ENCODE measurements at regions not wholly inside any gene's neighbourhood (a gene's known extent, or its start where the extent isn't known, plus 50 kb on each side); places are given as distances from the start of the nearest gene placed in this dataset.

- POLR2A ChIA-PET, result no interaction called here
- Histone ChIP-seq H3K4me3 (replicated peaks in 1 of 3; ENCODE audit: insufficient read depth in 1 of 3, low read depth in 1 of 3, low read length in 3 of 3) (no peak overlapping the region), H3K9ac (replicated peaks; ENCODE audit: extremely low read depth, insufficient read depth, low read length) (no peak overlapping the region), H3K9me1 (replicated peaks; ENCODE audit: control insufficient read depth, extremely low read depth, insufficient read depth, low read length) (no peaks in the 10 kb centered on the region), H3K4me1 (ENCODE audit: control insufficient read depth, extremely low read depth, insufficient read depth, low read length) (no peaks in the 10 kb centered on the region), H3K9me3 (replicated peaks; ENCODE audit: control insufficient read depth, insufficient read depth, low read length) (no peaks in the 10 kb centered on the region), H3K79me2 (ENCODE audit: control insufficient read depth, insufficient read depth, low read length) (no peaks in the 10 kb centered on the region), H3K27ac (ENCODE audit: insufficient read depth, low read depth, low read length) (no peak overlapping the region), H3K36me3 (ENCODE audit: control insufficient read depth in 2 of 2, extremely low read depth in 1 of 2, insufficient read depth in 2 of 2, low read length in 2 of 2) (no peaks in the 10 kb centered on the region), H3K4me2 (ENCODE audit: insufficient read depth, low read length) (no peak overlapping the region), H4K20me1 (replicated peaks; ENCODE audit: control insufficient read depth, extremely low read depth, insufficient read depth, low read length) (no peaks in the 10 kb centered on the region), H3K27me3 (ENCODE audit: control insufficient read depth in 2 of 2, insufficient read depth in 2 of 2, low read length in 2 of 2) (no peaks in the 10 kb centered on the region), H2AFZ (ENCODE audit: low read depth, low read length) (no peak overlapping the region)
- no TSS peak for BruUV-seq (replicated peaks)
- dilution Hi-C loops (cut with MboI; ENCODE audit: extremely low pct_ligation_motif_present, low sequenced_read_pairs), result no loop called here
- TF ChIP-seq GATA2 (IDR thresholded peaks at IDR 0.05; ENCODE audit: insufficient read depth, insufficient read length, low read depth, low read length), result no peak
- TF ChIP-seq MYC (IDR thresholded peaks at IDR 0.05; ENCODE audit: low read depth, low read length), result no peak
- TF ChIP-seq FOS (IDR thresholded peaks at IDR 0.05; ENCODE audit: borderline replicate concordance, insufficient read depth, low read length), result no peak
- DNase-seq (ENCODE audit: low read depth, low spot score), result no peak
- CTCF ChIA-PET, result no interaction called here
- intact Hi-C loops (cut with micrococcal nuclease), result no loop called here
- FAIRE-seq, result peak; percentile 15
Measured at GRCh38 chr2:139124271-139124670, 344.1 kb upstream of the NXPH2 start.

DNA sequence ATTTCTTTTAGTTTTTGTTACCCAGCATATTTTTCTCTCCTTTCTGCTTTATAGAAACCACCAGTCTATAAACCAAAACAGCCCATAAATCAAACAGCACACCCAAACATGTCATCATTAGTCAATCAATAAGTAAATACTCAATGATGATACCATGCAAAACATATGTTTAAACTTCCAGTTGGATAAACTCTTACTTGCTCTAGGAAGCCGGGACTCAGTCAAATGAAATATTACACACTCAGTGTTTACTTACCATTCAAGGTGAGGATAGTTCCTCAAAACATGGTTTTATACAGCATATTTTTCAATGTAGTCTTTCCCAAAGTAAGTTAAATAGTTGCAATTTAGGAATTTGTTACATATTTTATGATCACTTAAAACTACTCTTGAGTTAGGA, 343.6 kb upstream of the NXPH2 start:
- no peak overlapping the region for H3K4me3 ChIP-seq (replicated peaks in 1 of 3; ENCODE audit: insufficient read depth in 1 of 3, low read depth in 1 of 3, low read length in 3 of 3)
- H3K9me3 ChIP-seq (replicated peaks; ENCODE audit: control insufficient read depth, insufficient read depth, low read length), result no peaks in the 10 kb centered on the region
- dilution Hi-C loops (cut with MboI; ENCODE audit: extremely low pct_ligation_motif_present, low sequenced_read_pairs), result no loop called here
- H3K4me2 ChIP-seq (ENCODE audit: insufficient read depth, low read length), result no peak overlapping the region
- H3K27me3 ChIP-seq (ENCODE audit: control insufficient read depth in 2 of 2, insufficient read depth in 2 of 2, low read length in 2 of 2), result no peaks in the 10 kb centered on the region
- ChIA-PET CTCF (no interaction called here), POLR2A (no interaction called here)
- H3K9me1 ChIP-seq (replicated peaks; ENCODE audit: control insufficient read depth, extremely low read depth, insufficient read depth, low read length), result no peaks in the 10 kb centered on the region
- no peaks in the 10 kb centered on the region for H3K36me3 ChIP-seq (ENCODE audit: control insufficient read depth in 2 of 2, extremely low read depth in 1 of 2, insufficient read depth in 2 of 2, low read length in 2 of 2)
- no peaks in the 10 kb centered on the region for H3K4me1 ChIP-seq (ENCODE audit: control insufficient read depth, extremely low read depth, insufficient read depth, low read length)
- no peak overlapping the region for H2AFZ ChIP-seq (ENCODE audit: low read depth, low read length)
- intact Hi-C loops (cut with micrococcal nuclease), result no loop called here
- no peaks in the 10 kb centered on the region for H4K20me1 ChIP-seq (replicated peaks; ENCODE audit: control insufficient read depth, extremely low read depth, insufficient read depth, low read length)
- DNase-seq (ENCODE audit: low read depth, low spot score), result no peak
- TF ChIP-seq EZH2 (IDR thresholded peaks at IDR 0.05; ENCODE audit: borderline replicate concordance, low read depth, low read length, severe bottlenecking), result no peak
- no peak for TF ChIP-seq FOS (IDR thresholded peaks at IDR 0.05; ENCODE audit: borderline replicate concordance, insufficient read depth, low read length)
- no peak for TF ChIP-seq MAX (IDR thresholded peaks at IDR 0.05; ENCODE audit: insufficient read depth, insufficient read length)
- TF ChIP-seq POLR2AphosphoS5 (IDR thresholded peaks at IDR 0.05; ENCODE audit: insufficient read depth, low read depth, low read length), result no peak
- TF ChIP-seq, protein P1, sequence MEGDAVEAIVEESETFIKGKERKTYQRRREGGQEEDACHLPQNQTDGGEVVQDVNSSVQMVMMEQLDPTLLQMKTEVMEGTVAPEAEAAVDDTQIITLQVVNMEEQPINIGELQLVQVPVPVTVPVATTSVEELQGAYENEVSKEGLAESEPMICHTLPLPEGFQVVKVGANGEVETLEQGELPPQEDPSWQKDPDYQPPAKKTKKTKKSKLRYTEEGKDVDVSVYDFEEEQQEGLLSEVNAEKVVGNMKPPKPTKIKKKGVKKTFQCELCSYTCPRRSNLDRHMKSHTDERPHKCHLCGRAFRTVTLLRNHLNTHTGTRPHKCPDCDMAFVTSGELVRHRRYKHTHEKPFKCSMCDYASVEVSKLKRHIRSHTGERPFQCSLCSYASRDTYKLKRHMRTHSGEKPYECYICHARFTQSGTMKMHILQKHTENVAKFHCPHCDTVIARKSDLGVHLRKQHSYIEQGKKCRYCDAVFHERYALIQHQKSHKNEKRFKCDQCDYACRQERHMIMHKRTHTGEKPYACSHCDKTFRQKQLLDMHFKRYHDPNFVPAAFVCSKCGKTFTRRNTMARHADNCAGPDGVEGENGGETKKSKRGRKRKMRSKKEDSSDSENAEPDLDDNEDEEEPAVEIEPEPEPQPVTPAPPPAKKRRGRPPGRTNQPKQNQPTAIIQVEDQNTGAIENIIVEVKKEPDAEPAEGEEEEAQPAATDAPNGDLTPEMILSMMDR (IDR thresholded peaks at IDR 0.05; ENCODE audit: extremely low read depth in 1 of 2, insufficient read depth in 1 of 2, low read depth in 1 of 2, low read length in 2 of 2), result no peak
- TF ChIP-seq POLR2A (IDR thresholded peaks at IDR 0.05; ENCODE audit: low read depth, low read length), result no peak
- TF ChIP-seq MYC (IDR thresholded peaks at IDR 0.05; ENCODE audit: low read depth, low read length), result no peak
- TF ChIP-seq GATA2 (IDR thresholded peaks at IDR 0.05; ENCODE audit: insufficient read depth, insufficient read length, low read depth, low read length), result no peak
- TF ChIP-seq JUN (IDR thresholded peaks at IDR 0.05; ENCODE audit: borderline replicate concordance, insufficient read depth, insufficient read length, low read depth), result no peak
- no peaks in the 10 kb centered on the region for H3K79me2 ChIP-seq (ENCODE audit: control insufficient read depth, insufficient read depth, low read length)
- no peak for FAIRE-seq
- BruUV-seq (replicated peaks), result no TSS peak
- H3K27ac ChIP-seq (ENCODE audit: insufficient read depth, low read depth, low read length), result no peak overlapping the region
- H3K9ac ChIP-seq (replicated peaks; ENCODE audit: extremely low read depth, insufficient read depth, low read length), result no peak overlapping the region
